Endothelial cell of umbilical vein (primary cell): ENCODE measurements at regions not wholly inside any gene's neighbourhood (a gene's known extent, or its start where the extent isn't known, plus 50 kb on each side); places are given as distances from the start of the nearest gene placed in this dataset.

ENCODE experiments used
- EZH2 ChIP-seq: IDR thresholded peaks from 2 replicates; pipeline ENCODE4 v1.6.1; 2012; ENCODE audit warnings: borderline replicate concordance, low read depth, mild to moderate bottlenecking, moderate library complexity, low read length, inconsistent platforms; ENCODE audit not compliant: severe bottlenecking
- GATA2 ChIP-seq: IDR thresholded peaks from 2 replicates; pipeline ENCODE4 v1.7.0; 2011; ENCODE audit warnings: low read depth, mild to moderate bottlenecking, moderate library complexity, mixed read lengths, low read length; ENCODE audit not compliant: insufficient read length, insufficient read depth
- MYC ChIP-seq: IDR thresholded peaks from one replicate; pipeline ENCODE4 v1.6.1; 2011; ENCODE audit warnings: mild to moderate bottlenecking, low read depth, low read length
- POLR2A ChIP-seq: IDR thresholded peaks from 2 replicates; pipeline ENCODE4 v1.6.1; 2012; ENCODE audit warnings: low read depth, mild to moderate bottlenecking, control low read depth, low read length
- POLR2AphosphoS5 ChIP-seq: IDR thresholded peaks from 2 replicates; pipeline ENCODE4 v1.6.1; 2012; ENCODE audit warnings: low read depth, mild to moderate bottlenecking, control low read depth, low read length, moderate library complexity; ENCODE audit not compliant: insufficient read depth
- TF ChIP-seq, protein P1 (sequence below), 2 donors: IDR thresholded peaks; 1 replicate in 1 of 2; 2 replicates in 1 of 2; pipeline ENCODE4 v1.5.1; 2011; ENCODE audit warnings: low read length in 2 of 2, mild to moderate bottlenecking in 2 of 2, moderate library complexity in 2 of 2, control low read depth in 1 of 2, inconsistent platforms in 1 of 2, low read depth in 1 of 2; ENCODE audit not compliant: insufficient read depth in 1 of 2; ENCODE audit errors: extremely low read depth in 1 of 2
- TF ChIP-seq, protein P2 (sequence below): IDR thresholded peaks from 2 replicates; pipeline ENCODE4 v1.6.1; 2011; ENCODE audit not compliant: insufficient read depth, insufficient read length

DNA sequence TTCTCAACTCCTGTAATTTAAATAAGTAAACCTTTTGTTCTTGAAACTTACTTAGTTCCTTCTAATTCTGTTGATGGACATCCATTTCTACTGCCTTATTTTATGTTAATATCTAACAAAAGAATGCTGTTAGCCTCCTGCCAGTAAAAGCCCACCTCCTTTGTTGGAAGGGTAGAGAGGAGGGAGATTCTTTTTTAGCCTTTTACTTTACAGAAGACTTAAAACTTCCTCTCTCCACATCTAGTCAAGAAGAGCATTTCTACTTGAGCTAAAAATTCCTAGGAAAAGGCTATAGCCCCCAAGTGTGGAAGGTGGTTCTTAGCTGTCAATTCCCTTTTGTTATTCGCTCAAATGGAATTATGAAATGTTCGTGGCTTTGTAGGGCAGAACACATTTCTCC lies 118.7 kb downstream of the ZIC3 start:
- TF ChIP-seq, protein P1, sequence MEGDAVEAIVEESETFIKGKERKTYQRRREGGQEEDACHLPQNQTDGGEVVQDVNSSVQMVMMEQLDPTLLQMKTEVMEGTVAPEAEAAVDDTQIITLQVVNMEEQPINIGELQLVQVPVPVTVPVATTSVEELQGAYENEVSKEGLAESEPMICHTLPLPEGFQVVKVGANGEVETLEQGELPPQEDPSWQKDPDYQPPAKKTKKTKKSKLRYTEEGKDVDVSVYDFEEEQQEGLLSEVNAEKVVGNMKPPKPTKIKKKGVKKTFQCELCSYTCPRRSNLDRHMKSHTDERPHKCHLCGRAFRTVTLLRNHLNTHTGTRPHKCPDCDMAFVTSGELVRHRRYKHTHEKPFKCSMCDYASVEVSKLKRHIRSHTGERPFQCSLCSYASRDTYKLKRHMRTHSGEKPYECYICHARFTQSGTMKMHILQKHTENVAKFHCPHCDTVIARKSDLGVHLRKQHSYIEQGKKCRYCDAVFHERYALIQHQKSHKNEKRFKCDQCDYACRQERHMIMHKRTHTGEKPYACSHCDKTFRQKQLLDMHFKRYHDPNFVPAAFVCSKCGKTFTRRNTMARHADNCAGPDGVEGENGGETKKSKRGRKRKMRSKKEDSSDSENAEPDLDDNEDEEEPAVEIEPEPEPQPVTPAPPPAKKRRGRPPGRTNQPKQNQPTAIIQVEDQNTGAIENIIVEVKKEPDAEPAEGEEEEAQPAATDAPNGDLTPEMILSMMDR (IDR thresholded peaks at IDR 0.05; ENCODE audit: extremely low read depth in 1 of 2, insufficient read depth in 1 of 2, low read depth in 1 of 2, low read length in 2 of 2), result no peak
- TF ChIP-seq EZH2 (no peak), POLR2A (no peak), GATA2 (no peak), POLR2AphosphoS5 (no peak), MYC (no peak)
- TF ChIP-seq, protein P2, sequence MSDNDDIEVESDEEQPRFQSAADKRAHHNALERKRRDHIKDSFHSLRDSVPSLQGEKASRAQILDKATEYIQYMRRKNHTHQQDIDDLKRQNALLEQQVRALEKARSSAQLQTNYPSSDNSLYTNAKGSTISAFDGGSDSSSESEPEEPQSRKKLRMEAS, result no peak
